Left lung (tissue), 4 donors: ENCODE measurements at regions not wholly inside any gene's neighbourhood (a gene's known extent, or its start where the extent isn't known, plus 50 kb on each side); places are given as distances from the start of the nearest gene placed in this dataset.

ENCODE experiments used
- ATAC-seq: fragments of 200-7000 bp; cut with Tn5 transposase; one replicate; pipeline ENCODE4 v1.9.1; 2020; ENCODE audit warnings: moderate library complexity
- DNase-seq, 4 donors: peaks; one replicate each; pipeline ENCODE4 v3.0.0-alpha.2; 2013 to 2020
- H3K27ac ChIP-seq, 2 donors: fragments of 200-600 bp; sonication (generic) in 1 of 2; one replicate each; pipeline versions ENCODE4 v1.5.0 to v1.8.0; 2020 to 2021
- H3K27me3 ChIP-seq, 2 donors: fragments of 200-600 bp; sonication (generic) in 1 of 2; one replicate each; pipeline versions ENCODE4 v1.5.0 to v1.8.0; 2020 to 2021
- H3K36me3 ChIP-seq, 2 donors: fragments of 200-600 bp; sonication (generic) in 1 of 2; one replicate each; pipeline versions ENCODE4 v1.5.0 to v1.8.0; 2020 to 2021
- H3K4me1 ChIP-seq, 2 donors: fragments of 200-600 bp; one replicate each; pipeline ENCODE4 v1.8.0; 2021
- H3K4me3 ChIP-seq, 2 donors: fragments of 200-600 bp; sonication (generic) in 1 of 2; one replicate each; pipeline versions ENCODE4 v1.5.0 to v1.8.0; 2020 to 2021; ENCODE audit warnings: mild to moderate bottlenecking in 1 of 2
- H3K9me3 ChIP-seq, 2 donors: fragments of 200-600 bp; sonication (generic) in 1 of 2; one replicate each; pipeline versions ENCODE4 v1.5.0 to v1.8.0; 2020 to 2021
- intact Hi-C, 2 donors: fragments of 100-400 bp; cut with DNase I; formaldehyde crosslinking; loops; one replicate each; pipeline versions ENCODE4 v1.11.2 to v1.14.2; 2022
- TF ChIP-seq, protein P1 (sequence below), 2 donors: fragments of 200-600 bp; sonication (generic) in 1 of 2; IDR thresholded peaks; one replicate each; pipeline versions ENCODE4 v1.5.0 to v1.8.0; 2021; ENCODE audit warnings: antibody characterized with exemption in 2 of 2
- donor health status: DM: no; HTN: yes; CAD: no.
- donor health status: DM: no; HTN: no; CAD: no.

DNA sequence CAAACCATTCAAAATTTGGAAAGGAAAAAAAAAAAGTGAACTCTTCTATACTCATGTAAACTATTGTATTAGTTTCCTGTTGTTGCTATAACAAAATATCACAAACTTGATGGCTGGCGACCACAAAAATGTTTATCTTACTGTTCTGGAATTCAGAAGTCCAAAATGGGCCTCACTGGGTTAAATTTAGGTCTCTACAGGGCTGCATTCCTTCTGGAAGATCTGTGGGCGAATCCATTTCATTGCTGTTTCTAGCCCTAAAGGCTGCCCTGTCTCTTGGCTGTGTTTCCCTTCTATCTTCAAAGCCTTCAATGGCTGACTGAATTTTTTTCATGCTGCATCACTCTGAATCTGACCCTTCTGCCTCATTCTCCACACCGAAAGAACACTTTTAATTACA, 105.1 kb upstream of the NAV3 start:
- Histone ChIP-seq H3K4me1 (no peaks in the 10 kb centered on the region), H3K4me3 (no peak overlapping the region), H3K9me3 (no peaks in the 10 kb centered on the region), H3K27me3 (no peaks in the 10 kb centered on the region), H3K36me3 (no peaks in the 10 kb centered on the region), H3K27ac (no peak overlapping the region)
- intact Hi-C loops = loop anchor here in 1 of 2 donors (5.0 kb wide), 1 partner anchor 202 kb away; no protein-coding TSS in a partner anchor
- DNase-seq (no peak), ATAC-seq (no peak)
- TF ChIP-seq, protein P1, sequence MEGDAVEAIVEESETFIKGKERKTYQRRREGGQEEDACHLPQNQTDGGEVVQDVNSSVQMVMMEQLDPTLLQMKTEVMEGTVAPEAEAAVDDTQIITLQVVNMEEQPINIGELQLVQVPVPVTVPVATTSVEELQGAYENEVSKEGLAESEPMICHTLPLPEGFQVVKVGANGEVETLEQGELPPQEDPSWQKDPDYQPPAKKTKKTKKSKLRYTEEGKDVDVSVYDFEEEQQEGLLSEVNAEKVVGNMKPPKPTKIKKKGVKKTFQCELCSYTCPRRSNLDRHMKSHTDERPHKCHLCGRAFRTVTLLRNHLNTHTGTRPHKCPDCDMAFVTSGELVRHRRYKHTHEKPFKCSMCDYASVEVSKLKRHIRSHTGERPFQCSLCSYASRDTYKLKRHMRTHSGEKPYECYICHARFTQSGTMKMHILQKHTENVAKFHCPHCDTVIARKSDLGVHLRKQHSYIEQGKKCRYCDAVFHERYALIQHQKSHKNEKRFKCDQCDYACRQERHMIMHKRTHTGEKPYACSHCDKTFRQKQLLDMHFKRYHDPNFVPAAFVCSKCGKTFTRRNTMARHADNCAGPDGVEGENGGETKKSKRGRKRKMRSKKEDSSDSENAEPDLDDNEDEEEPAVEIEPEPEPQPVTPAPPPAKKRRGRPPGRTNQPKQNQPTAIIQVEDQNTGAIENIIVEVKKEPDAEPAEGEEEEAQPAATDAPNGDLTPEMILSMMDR (IDR thresholded peaks at IDR 0.05) = no peak

DNA sequence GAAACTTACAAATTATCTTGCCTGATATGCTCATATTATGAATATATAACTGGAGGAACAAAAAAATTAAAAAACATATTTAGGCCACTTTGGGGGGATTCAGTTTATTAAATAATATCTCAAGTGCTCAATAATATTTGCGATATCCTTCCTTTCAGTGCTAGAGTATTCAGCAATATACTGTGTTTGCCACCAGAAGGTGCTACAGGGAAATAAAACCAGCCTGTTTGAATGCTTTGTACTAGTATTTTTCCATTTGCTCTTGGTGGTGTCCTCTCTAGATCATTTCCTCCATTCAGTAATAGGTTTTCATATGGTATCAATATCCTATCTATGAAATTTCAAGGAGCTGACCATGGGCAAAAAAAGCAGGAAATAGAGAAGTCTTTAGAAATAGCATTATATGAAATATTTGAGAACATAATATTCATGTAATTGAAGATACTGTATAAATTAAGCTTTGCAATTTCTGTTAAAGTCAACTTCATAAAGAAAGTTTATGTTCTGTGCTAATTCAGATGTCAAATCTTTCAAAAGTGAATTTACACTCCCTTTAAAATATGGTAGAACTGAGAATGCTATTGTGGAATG, 106.2 kb upstream of the NAV3 start:
- no peak overlapping the region for H3K27ac ChIP-seq
- TF ChIP-seq, protein P1 (IDR thresholded peaks at IDR 0.05) = peak; percentile 29 to 34
- H3K36me3 ChIP-seq = no peaks in the 10 kb centered on the region
- H3K4me1 ChIP-seq = no peaks in the 10 kb centered on the region
- H3K4me3 ChIP-seq = no peak overlapping the region
- intact Hi-C loops = no loop called here
- H3K27me3 ChIP-seq = no peaks in the 10 kb centered on the region
- H3K9me3 ChIP-seq = no peaks in the 10 kb centered on the region
- DNase-seq (peak in 2 of 4 donors; percentile 31 to 48), ATAC-seq (peak; percentile 64)

DNA sequence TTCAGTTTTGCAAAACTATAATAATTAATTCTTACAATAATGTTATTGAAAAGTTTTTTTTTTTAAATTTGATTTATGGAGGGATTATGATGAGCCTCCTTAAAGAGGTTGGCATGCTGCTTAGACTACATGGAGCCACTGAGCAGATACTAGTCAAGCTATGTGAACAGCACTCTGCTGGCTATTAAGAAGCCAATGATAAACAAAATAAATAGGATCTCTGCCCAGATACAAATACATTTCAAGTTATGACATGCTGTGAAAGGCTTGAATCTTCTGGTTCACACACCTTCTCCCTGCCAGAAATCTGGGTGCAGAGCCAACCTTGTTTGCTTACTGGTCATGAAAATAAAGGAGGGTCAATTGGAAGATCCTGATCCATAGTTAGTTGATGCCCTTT, 107.4 kb upstream of the NAV3 start:
- H3K4me3 ChIP-seq = no peak overlapping the region
- H3K27ac ChIP-seq = no peak overlapping the region
- no peaks in the 10 kb centered on the region for H3K36me3 ChIP-seq
- no peaks in the 10 kb centered on the region for H3K27me3 ChIP-seq
- intact Hi-C loops = no loop called here
- peaks cover 0 to 4% of the 10 kb centered on the region in 2 donors for H3K9me3 ChIP-seq
- TF ChIP-seq, protein P1 (IDR thresholded peaks at IDR 0.05) = no peak
- no peak for DNase-seq
- no peaks in the 10 kb centered on the region for H3K4me1 ChIP-seq
- ATAC-seq = no peak

DNA sequence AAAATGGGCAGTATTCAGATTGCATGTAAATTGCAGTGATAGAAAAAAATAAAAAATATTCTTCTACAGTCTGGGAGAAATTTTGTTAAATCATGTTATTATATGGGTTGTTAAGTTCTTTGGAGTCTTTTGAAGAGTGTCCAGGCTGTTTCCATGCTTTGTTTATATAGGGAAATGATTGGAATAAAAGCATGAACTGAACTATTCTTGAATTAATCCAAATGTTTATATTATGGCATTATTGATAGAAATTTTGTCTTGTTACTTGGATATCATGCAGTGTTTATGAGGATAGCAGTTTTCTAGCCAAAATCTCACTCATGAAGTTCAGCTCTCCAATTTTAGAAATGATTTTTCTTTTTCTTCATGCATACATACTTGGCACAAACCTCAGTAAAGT, 108.2 kb upstream of the NAV3 start:
- TF ChIP-seq, protein P1 (IDR thresholded peaks at IDR 0.05) = no peak
- intact Hi-C loops = no loop called here
- ATAC-seq (no peak), DNase-seq (peak in 2 of 4 donors; percentile 29 to 32)
- no peaks in the 10 kb centered on the region for H3K4me1 ChIP-seq
- H3K4me3 ChIP-seq = no peak overlapping the region
- H3K9me3 ChIP-seq = peaks cover 0 to 7% of the 10 kb centered on the region in 2 donors
- H3K27ac ChIP-seq = no peak overlapping the region
- no peaks in the 10 kb centered on the region for H3K36me3 ChIP-seq
- H3K27me3 ChIP-seq = no peaks in the 10 kb centered on the region

DNA sequence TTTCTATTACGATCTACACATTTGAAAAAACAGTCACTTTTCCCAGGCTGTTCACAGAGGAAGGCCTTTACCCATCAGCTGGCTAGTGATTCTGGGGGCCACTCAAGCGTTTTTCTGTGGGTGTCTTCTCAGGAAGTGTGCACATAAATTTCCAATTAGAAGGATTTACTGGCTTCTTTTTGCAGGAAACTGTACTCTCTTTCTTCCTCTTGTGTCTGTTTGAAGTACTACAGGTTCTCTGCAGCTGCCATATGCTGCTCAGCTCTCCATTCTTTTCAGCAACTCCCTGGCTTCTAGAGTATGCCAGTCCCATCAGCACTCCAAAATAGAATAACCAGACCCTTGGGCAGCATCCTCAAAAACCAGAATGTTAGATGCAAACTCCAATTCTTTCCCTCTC, 110.4 kb upstream of the NAV3 start:
- TF ChIP-seq, protein P1 (IDR thresholded peaks at IDR 0.05) = no peak
- H3K27me3 ChIP-seq = no peaks in the 10 kb centered on the region
- ATAC-seq (no peak), DNase-seq (no peak)
- H3K9me3 ChIP-seq = peaks cover 0 to 7% of the 10 kb centered on the region in 2 donors
- no peaks in the 10 kb centered on the region for H3K4me1 ChIP-seq
- H3K4me3 ChIP-seq = no peak overlapping the region
- H3K36me3 ChIP-seq = no peaks in the 10 kb centered on the region
- intact Hi-C loops = no loop called here
- no peak overlapping the region for H3K27ac ChIP-seq
